ENCODE measurements at regions not wholly inside any gene's neighbourhood (a gene's known extent, or its start where the extent isn't known, plus 50 kb on each side); places are given as distances from the start of the nearest gene placed in this dataset.

- TF ChIP-seq CTCF (IDR thresholded peaks at IDR 0.05) (no peak), POLR2A (IDR thresholded peaks at IDR 0.05) (no peak)
- 86 to 89% methylated on average over 17 of the region's 17 CpGs for WGBS, 2 donors
- intact Hi-C loops (cut with DNase I; ENCODE audit: low total_unique reads), result no loop called here
- DNase-seq (ENCODE audit: low spot score in 2 of 2), result no peak
- H3K4me3 ChIP-seq (ENCODE audit: low read depth, poor library complexity, severe bottlenecking), result no peak overlapping the region
These were observed 820.7 kb upstream of the SALL3 start for GRCh38 chr18:78158943-78159342.

GRCh38 chr18:78159397-78159796 is 820.2 kb upstream of the SALL3 start:
- 90 to 94% methylated on average over 8 of the region's 8 CpGs for WGBS, 2 donors
- DNase-seq (ENCODE audit: low spot score in 2 of 2), result peak in 1 of 2 donors; percentile 71
- no peak for TF ChIP-seq POLR2A (IDR thresholded peaks at IDR 0.05)
- TF ChIP-seq CTCF (IDR thresholded peaks at IDR 0.05), result no peak
- intact Hi-C loops (cut with DNase I; ENCODE audit: low total_unique reads), result no loop called here
- H3K4me3 ChIP-seq (ENCODE audit: low read depth, poor library complexity, severe bottlenecking), result no peak overlapping the region

- no peak overlapping the region for H3K4me3 ChIP-seq (ENCODE audit: low read depth, poor library complexity, severe bottlenecking)
- intact Hi-C loops (cut with DNase I; ENCODE audit: low total_unique reads), result no loop called here
- 45 to 50% methylated on average over 11 of the region's 11 CpGs for WGBS, 2 donors
- no peak for DNase-seq (ENCODE audit: low spot score in 2 of 2)
- TF ChIP-seq CTCF (IDR thresholded peaks at IDR 0.05) (no peak), POLR2A (IDR thresholded peaks at IDR 0.05) (no peak)
These were observed 818.5 kb upstream of the SALL3 start for GRCh38 chr18:78160961-78161656.

- intact Hi-C loops (cut with DNase I; ENCODE audit: low total_unique reads), result no loop called here
- TF ChIP-seq CTCF (IDR thresholded peaks at IDR 0.05) (no peak), POLR2A (IDR thresholded peaks at IDR 0.05) (no peak)
- WGBS, 2 donors, result 70 to 77% methylated on average over 7 of the region's 7 CpGs
These were observed 814.1 kb upstream of the SALL3 start for GRCh38 chr18:78165525-78165924.

GRCh38 chr18:78168526-78168925 is 811.1 kb upstream of the SALL3 start:
- intact Hi-C loops (cut with DNase I; ENCODE audit: low total_unique reads), result no loop called here
- TF ChIP-seq CTCF (IDR thresholded peaks at IDR 0.05) (no peak), POLR2A (IDR thresholded peaks at IDR 0.05) (no peak)
- 60 to 62% methylated on average over 1 of the region's 1 CpG for WGBS, 2 donors
- no peak overlapping the region for H3K4me3 ChIP-seq (ENCODE audit: low read depth, poor library complexity, severe bottlenecking)
- DNase-seq (ENCODE audit: low spot score in 2 of 2), result no peak

More at GRCh38 chr18:78165525-78165924, 814.1 kb upstream of the SALL3 start:
- no peak for DNase-seq (ENCODE audit: low spot score in 2 of 2)
- no peak overlapping the region for H3K4me3 ChIP-seq (ENCODE audit: low read depth, poor library complexity, severe bottlenecking)
